ENCODE measurements at regions not wholly inside any gene's neighbourhood (a gene's known extent, or its start where the extent isn't known, plus 50 kb on each side); places are given as distances from the start of the nearest gene placed in this dataset.

- no peak overlapping the region for H2AFZ ChIP-seq (ENCODE audit: insufficient read depth, low read depth, low read length, poor library complexity, severe bottlenecking)
- H3K27me3 ChIP-seq (ENCODE audit: control insufficient read depth in 2 of 2, insufficient read depth in 2 of 2, low read length in 2 of 2) = no peaks in the 10 kb centered on the region
- no peaks in the 10 kb centered on the region for H3K36me3 ChIP-seq (replicated peaks in 1 of 2; ENCODE audit: control insufficient read depth in 1 of 2, insufficient read depth in 2 of 2, low read length in 2 of 2)
- no peaks in the 10 kb centered on the region for H4K20me1 ChIP-seq (ENCODE audit: insufficient read depth, low read length)
- no CpG with 5 or more reads among the region's 1 CpG for WGBS (ENCODE audit: insufficient coverage)
- no peak overlapping the region for H3K4me2 ChIP-seq (replicated peaks; ENCODE audit: extremely low read depth, low read length, poor library complexity, severe bottlenecking)
- TF ChIP-seq, protein P1, sequence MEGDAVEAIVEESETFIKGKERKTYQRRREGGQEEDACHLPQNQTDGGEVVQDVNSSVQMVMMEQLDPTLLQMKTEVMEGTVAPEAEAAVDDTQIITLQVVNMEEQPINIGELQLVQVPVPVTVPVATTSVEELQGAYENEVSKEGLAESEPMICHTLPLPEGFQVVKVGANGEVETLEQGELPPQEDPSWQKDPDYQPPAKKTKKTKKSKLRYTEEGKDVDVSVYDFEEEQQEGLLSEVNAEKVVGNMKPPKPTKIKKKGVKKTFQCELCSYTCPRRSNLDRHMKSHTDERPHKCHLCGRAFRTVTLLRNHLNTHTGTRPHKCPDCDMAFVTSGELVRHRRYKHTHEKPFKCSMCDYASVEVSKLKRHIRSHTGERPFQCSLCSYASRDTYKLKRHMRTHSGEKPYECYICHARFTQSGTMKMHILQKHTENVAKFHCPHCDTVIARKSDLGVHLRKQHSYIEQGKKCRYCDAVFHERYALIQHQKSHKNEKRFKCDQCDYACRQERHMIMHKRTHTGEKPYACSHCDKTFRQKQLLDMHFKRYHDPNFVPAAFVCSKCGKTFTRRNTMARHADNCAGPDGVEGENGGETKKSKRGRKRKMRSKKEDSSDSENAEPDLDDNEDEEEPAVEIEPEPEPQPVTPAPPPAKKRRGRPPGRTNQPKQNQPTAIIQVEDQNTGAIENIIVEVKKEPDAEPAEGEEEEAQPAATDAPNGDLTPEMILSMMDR (IDR thresholded peaks at IDR 0.05) = no peak
- intact Hi-C loops (cut with micrococcal nuclease) = no loop called here
- no peaks in the 10 kb centered on the region for H3K36me3 Mint-ChIP-seq
- no peaks in the 10 kb centered on the region for H3K4me1 ChIP-seq (ENCODE audit: control insufficient read depth in 1 of 2, insufficient read depth in 2 of 2, low read length in 2 of 2)
- no peak overlapping the region for H3K4me3 ChIP-seq (replicated peaks in 1 of 3; ENCODE audit: low read depth in 2 of 3, low read length in 3 of 3)
- H3K9ac ChIP-seq (ENCODE audit: insufficient read depth, low read length, poor library complexity, severe bottlenecking) = no peak overlapping the region
- no peaks in the 10 kb centered on the region for H3K4me1 Mint-ChIP-seq
- H3K9me3 Mint-ChIP-seq = peaks cover 0 to 2% (median 0%) of the 10 kb centered on the region in 7 donors
- no peak overlapping the region for H3K27ac ChIP-seq (ENCODE audit: low read depth in 1 of 2, low read length in 2 of 2)
- no peaks in the 10 kb centered on the region for H3K27me3 Mint-ChIP-seq (ENCODE audit: low read depth in 3 of 3)
- H3K4me3 Mint-ChIP-seq = no peak overlapping the region
- H3K9me3 ChIP-seq (replicated peaks in 1 of 2; ENCODE audit: control insufficient read depth in 1 of 2, insufficient read depth in 1 of 2, low read length in 2 of 2) = no peaks in the 10 kb centered on the region
- H3K79me2 ChIP-seq (ENCODE audit: insufficient read depth, low read length) = no peaks in the 10 kb centered on the region
- no peak overlapping the region for H3K27ac Mint-ChIP-seq
- DNase-seq = no peak
Observed at GRCh38 chr12:74051848-74052247, 485.8 kb upstream of the ATXN7L3B start.

GRCh38 chr12:74066476-74066875 lies 471.2 kb upstream of the ATXN7L3B start:
- Histone ChIP-seq H3K4me1 (ENCODE audit: control insufficient read depth in 1 of 2, insufficient read depth in 2 of 2, low read length in 2 of 2) (no peaks in the 10 kb centered on the region), H3K4me3 (replicated peaks in 1 of 3; ENCODE audit: low read depth in 2 of 3, low read length in 3 of 3) (no peak overlapping the region), H3K9me3 (replicated peaks in 1 of 2; ENCODE audit: control insufficient read depth in 1 of 2, insufficient read depth in 1 of 2, low read length in 2 of 2) (peaks cover 12 to 19% of the 10 kb centered on the region in 2 donors), H4K20me1 (ENCODE audit: insufficient read depth, low read length) (no peaks in the 10 kb centered on the region), H3K27ac (ENCODE audit: low read depth in 1 of 2, low read length in 2 of 2) (no peak overlapping the region), H3K9ac (ENCODE audit: insufficient read depth, low read length, poor library complexity, severe bottlenecking) (no peak overlapping the region), H3K79me2 (ENCODE audit: insufficient read depth, low read length) (no peaks in the 10 kb centered on the region), H3K4me2 (replicated peaks; ENCODE audit: extremely low read depth, low read length, poor library complexity, severe bottlenecking) (no peak overlapping the region), H3K36me3 (replicated peaks in 1 of 2; ENCODE audit: control insufficient read depth in 1 of 2, insufficient read depth in 2 of 2, low read length in 2 of 2) (no peaks in the 10 kb centered on the region), H2AFZ (ENCODE audit: insufficient read depth, low read depth, low read length, poor library complexity, severe bottlenecking) (no peak overlapping the region), H3K27me3 (ENCODE audit: control insufficient read depth in 2 of 2, insufficient read depth in 2 of 2, low read length in 2 of 2) (no peaks in the 10 kb centered on the region)
- no peak overlapping the region for H3K4me3 Mint-ChIP-seq
- H3K27me3 Mint-ChIP-seq (ENCODE audit: low read depth in 3 of 3) = peaks cover 0 to 2% (median 0%) of the 10 kb centered on the region in 3 donors
- H3K9me3 Mint-ChIP-seq = peaks cover 8 to 22% (median 12%) of the 10 kb centered on the region in 7 donors
- whole genome bisulfite sequencing (ENCODE audit: insufficient coverage) = 86% methylated on average over 2 of the region's 2 CpGs
- intact Hi-C loops (cut with micrococcal nuclease) = no loop called here
- TF ChIP-seq, protein P1 (IDR thresholded peaks at IDR 0.05) = no peak
- DNase-seq = no peak
- no peaks in the 10 kb centered on the region for H3K36me3 Mint-ChIP-seq
- no peaks in the 10 kb centered on the region for H3K4me1 Mint-ChIP-seq
- no peak overlapping the region for H3K27ac Mint-ChIP-seq

Data from CD14-positive monocyte (primary cell).